HG03558 (cell line): ENCODE measurements at regions not wholly inside any gene's neighbourhood (a gene's known extent, or its start where the extent isn't known, plus 50 kb on each side); places are given as distances from the start of the nearest gene placed in this dataset.

Experiments used
- ATAC-seq: cut with Tn5 transposase; IDR thresholded peaks from one replicate; pipeline ENCODE4 v1.9.1; 2021; ENCODE audit warnings: moderate number of reproducible peaks; ENCODE audit not compliant: unreplicated experiment; ENCODE audit errors: extremely low read depth

GRCh38 chr17:14701886-14702285 lies 401.0 kb downstream of the HS3ST3B1 start:
- no peak for ATAC-seq

DNA sequence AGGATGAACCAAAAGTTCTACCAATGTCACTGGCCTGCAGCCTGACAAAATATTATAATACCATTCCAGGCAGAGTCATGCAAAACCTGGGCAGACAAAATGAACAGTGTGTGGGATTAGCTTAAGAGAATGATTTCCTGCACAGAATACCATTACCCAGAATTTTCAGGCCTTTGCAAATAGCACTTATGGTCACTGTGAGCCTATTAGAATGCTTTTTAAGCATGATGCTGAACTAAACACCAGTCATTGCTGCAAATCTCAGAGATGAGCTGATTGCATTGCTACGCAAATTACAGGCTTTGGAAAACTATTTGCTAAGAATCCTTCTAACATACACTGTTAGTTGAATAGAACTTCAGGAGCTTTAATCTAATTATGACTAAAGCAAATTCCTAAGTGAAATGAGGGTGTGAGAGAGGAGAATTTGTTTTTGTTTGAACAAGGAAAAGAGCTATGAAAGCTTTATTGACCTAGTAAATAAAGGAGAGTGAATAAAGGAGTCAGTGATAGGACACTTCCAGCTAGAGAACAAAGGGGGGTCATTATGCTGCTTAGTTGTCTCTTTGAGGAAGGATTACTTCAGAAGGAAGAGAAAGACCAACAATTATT lies 398.8 kb downstream of the HS3ST3B1 start:
- ATAC-seq, result no peak

GRCh38 chr17:14693382-14693781 lies 392.5 kb downstream of the HS3ST3B1 start:
- no peak for ATAC-seq

DNA sequence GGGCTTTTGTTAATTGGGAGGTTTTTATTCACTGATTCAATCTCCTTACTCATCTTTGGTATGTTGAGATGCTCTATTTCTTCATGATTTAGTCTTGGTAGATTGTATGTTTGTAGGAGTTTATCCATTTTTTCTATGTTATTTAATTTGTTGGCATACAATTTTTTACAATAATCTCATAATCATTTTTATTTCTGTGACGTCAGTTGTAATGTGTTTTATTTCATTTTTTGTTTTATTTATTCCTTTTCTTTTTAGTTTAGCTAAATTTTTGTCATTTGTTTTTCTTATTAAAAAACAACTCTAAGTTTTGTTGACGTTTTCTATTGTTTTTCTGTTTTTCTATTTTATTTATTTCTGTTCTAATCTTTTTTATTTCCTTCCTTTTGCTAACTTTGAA lies 389.8 kb downstream of the HS3ST3B1 start:
- no peak for ATAC-seq

- ATAC-seq, result no peak
These were observed 387.3 kb downstream of the HS3ST3B1 start for GRCh38 chr17:14688134-14688533.

- ATAC-seq, result no peak
These were observed 371.9 kb downstream of the HS3ST3B1 start for GRCh38 chr17:14672830-14673229.

DNA sequence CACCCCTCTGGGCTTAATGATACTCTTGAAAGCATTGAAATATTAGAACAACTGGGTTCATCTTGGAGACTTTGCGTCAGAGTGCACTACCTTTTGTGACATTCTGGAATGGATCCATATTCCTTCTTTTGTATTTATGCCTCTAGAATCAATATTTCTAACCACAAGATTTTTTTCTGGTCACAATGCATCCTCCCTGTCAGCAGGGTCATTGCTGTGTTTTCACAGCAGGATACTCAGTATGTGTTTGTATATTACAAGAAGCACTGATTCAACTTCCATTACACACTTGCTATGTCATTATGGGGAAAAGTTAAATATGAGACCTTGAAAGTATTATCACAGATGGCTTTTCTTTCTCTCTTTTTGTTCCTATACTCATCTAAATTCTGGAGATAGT lies 370.0 kb downstream of the HS3ST3B1 start:
- ATAC-seq, result no peak

- no peak for ATAC-seq
These were observed 363.6 kb downstream of the HS3ST3B1 start for GRCh38 chr17:14664511-14664910.

- no peak for ATAC-seq
These were observed 340.2 kb downstream of the HS3ST3B1 start for GRCh38 chr17:14641117-14641516.

GRCh38 chr17:14637260-14637659 lies 336.4 kb downstream of the HS3ST3B1 start:
- ATAC-seq, result no peak

GRCh38 chr17:14630621-14631020 lies 329.7 kb downstream of the HS3ST3B1 start:
- ATAC-seq, result no peak

DNA sequence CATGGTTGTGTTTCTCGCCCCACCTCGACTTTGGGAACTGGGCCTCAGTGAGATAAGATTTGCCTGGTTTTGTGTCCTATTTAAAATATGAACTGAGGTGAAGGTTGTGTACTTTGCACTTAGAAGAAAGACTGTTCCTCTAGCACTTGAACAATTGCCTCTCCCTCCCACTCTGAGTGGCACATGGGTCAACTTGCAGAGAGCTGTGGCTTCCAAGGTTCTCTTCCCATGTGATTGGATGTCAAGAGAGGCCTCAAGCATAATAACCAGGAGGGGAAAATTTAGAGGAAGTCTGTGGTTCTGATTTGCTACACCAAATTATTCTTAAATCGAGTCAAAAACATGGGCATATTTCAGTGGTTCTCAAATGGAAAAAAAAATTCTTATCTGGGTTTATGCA lies 329.2 kb downstream of the HS3ST3B1 start:
- ATAC-seq, result no peak

DNA sequence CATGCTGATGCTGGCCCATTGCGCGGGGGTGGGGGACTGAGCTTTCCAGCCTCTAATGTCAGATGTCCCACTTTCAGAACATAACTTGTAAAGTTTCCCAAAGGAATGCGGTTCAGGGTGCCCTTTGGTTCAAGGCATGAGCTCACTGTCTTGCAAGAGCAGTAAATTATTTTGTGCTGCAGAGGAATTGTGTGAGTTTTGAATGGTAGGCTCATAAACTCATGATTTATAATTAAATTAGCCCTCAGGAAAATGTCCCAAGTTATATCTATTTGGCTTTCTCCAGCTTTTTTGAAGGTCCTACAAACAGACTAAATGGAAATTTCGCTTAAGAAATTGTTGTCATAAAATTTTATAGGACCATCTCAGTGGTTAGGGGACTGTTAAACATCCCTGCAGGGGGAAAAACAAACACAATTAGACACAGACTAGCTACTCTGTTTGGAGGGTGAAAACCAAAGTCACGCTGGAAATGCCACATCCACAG lies 321.8 kb downstream of the HS3ST3B1 start:
- no peak for ATAC-seq

DNA sequence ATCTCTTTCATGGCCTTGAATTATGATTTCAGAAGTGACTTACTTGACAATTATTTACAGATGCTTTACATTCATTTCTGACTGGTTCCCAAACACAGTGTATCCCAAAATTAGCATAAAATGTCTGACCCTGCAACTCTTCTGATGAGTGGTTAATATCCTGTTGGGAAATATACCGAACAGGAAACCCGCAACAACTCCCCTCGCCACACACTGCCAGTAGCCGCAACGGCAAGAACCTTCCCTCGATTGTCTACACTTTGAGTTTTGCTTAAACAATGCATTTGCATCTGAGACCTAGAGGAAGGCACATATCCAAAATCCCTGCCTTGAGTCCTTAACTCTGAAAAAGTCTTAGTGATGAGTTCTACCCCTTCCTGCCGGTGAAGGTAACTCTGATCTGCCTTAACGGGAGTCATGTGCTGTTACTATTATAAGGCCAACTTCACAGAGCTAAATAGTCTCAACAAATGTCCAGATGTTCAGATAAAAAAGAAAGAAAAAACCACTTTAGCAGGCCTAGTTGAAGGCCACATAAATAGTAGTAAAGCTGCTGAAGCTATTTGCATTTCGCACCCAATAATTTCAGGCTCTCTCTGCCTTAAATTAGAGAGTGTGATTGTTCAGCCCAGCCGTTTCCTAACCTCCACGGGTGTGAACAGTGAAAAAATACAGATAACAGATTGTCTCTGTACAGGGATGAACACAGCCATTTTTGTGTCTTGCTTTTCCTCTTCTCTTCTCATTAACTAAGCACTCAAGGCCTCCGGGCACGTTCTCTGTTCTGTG lies 321.1 kb downstream of the HS3ST3B1 start:
- no peak for ATAC-seq

GRCh38 chr17:14619821-14620220 lies 318.9 kb downstream of the HS3ST3B1 start:
- no peak for ATAC-seq

DNA sequence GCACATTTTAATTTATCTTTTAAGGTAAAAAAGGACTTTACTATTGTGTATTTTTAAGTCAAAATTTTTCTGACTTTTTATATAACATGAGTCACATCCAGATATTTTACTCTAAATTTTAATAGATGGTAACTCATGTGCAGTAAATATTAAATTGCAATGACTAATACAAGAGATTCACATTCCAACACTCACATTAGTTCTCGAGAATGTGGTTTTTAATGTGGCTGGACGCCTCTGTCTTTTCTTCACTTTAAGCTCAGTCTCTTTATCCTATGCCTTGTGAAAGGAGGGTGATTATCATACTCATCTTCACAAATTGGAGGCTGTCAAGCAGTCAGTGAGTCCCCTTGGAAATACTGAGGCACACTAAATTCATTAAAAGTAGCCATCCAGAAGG lies 315.6 kb downstream of the HS3ST3B1 start:
- ATAC-seq, result no peak

DNA sequence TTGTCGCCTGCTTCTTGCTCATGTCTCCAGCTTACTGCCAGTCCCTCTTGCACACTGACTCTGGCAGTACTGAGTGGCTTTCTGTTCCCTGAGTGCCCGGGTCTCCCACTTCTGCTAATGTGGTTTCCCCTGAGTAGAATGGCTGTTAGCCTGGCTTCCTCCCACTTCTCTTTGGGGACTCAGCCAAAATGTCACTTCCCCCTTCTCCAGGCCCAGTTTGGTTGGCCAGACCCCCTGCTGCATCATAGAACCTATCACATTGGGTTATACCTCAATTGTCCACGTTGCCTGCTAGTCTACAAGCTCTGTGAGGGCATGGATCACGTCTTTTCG lies 304.4 kb downstream of the HS3ST3B1 start:
- no peak for ATAC-seq

GRCh38 chr17:14604591-14605266 lies 303.8 kb downstream of the HS3ST3B1 start:
- ATAC-seq, result no peak

GRCh38 chr17:14596224-14596623 lies 295.3 kb downstream of the HS3ST3B1 start:
- no peak for ATAC-seq

DNA sequence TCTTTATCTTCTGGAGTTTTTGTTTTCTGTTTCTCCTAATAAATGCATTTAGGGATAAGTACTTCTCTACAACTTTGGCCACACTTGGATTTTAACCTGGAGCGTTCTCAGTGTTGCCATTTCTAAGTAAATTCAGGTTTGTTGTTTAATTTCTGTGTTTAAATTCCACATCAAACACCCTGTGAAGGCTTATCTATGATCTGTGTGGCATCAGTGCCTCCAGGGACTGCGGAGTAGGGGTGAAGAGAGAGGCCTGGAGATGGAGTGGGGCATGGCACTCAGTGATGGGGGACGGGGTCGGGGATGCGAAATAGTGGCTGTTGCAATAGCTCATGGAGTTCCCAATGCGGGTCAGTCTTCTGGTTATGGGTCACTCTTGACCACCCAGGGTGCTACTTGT lies 294.8 kb downstream of the HS3ST3B1 start:
- no peak for ATAC-seq

DNA sequence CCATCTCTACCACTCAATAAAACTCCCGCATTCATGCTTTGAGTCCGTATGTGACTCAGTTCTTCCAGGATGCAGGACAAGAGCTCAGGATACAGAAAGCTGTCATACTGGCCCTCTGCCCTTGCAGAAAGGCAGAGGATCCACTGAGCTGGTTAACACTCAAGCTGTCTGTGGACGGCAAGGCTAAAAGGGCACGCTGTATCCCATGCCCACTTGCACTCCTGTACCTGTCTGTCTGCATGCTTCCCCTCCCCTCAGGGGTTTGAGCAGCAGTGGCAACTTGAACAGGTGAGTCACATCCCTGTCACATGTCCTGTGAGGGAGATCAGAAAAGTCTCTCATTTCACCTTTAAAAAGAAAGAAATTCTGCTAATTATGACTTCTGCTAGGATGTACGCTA lies 293.8 kb downstream of the HS3ST3B1 start:
- ATAC-seq, result no peak
